Esophagus (tissue), 2 donors: ENCODE measurements at regions not wholly inside any gene's neighbourhood (a gene's known extent, or its start where the extent isn't known, plus 50 kb on each side); places are given as distances from the start of the nearest gene placed in this dataset.

Experiments used
- H3K27ac ChIP-seq, 2 donors: one replicate each; pipeline ENCODE4 v1.5.1; 2013; ENCODE audit warnings: low read depth in 2 of 2, mild to moderate bottlenecking in 2 of 2, inconsistent platforms in 1 of 2, low read length in 1 of 2, moderate library complexity in 1 of 2
- H3K27me3 ChIP-seq, 2 donors: one replicate each; pipeline ENCODE4 v1.6.1; 2013; ENCODE audit warnings: low read length in 2 of 2, control low read depth in 1 of 2, mild to moderate bottlenecking in 1 of 2; ENCODE audit not compliant: insufficient read depth in 2 of 2, control insufficient read depth in 1 of 2
- H3K36me3 ChIP-seq, 2 donors: one replicate each; pipeline ENCODE4 v1.6.1; 2013; ENCODE audit warnings: low read length in 1 of 2; ENCODE audit not compliant: control insufficient read depth in 2 of 2, insufficient read depth in 2 of 2
- H3K4me1 ChIP-seq, 2 donors: one replicate each; pipeline ENCODE4 v1.6.1; 2013; ENCODE audit warnings: low read length in 1 of 2; ENCODE audit not compliant: control insufficient read depth in 2 of 2, insufficient read depth in 2 of 2
- H3K4me3 ChIP-seq, 2 donors: one replicate each; pipeline ENCODE4 v1.5.1; 2013; ENCODE audit warnings: low read length in 2 of 2, mild to moderate bottlenecking in 2 of 2, low read depth in 1 of 2, moderate library complexity in 1 of 2
- H3K9me3 ChIP-seq, 2 donors: one replicate each; pipeline ENCODE4 v1.6.1; 2013; ENCODE audit warnings: mild to moderate bottlenecking in 2 of 2, low read depth in 1 of 2, low read length in 1 of 2, moderate library complexity in 1 of 2; ENCODE audit not compliant: control insufficient read depth in 2 of 2, insufficient read depth in 1 of 2
- WGBS, 2 donors: extraction: QIAGEN DNeasy Blood & Tissue Kit; methylation state at CpG; one replicate each; pipeline ENCODE4 v1.1.7; 2013; 5-methylcytosine and 5-hydroxymethylcytosine counted together
- donor health status: healthy with polysubstance abuse.
- donor health status: Bipolar disorder and iron deficiency.

GRCh38 chr2:239463541-239464165 is 62.8 kb upstream of the HDAC4 start:
- Histone ChIP-seq H3K9me3 (no peaks in the 10 kb centered on the region), H3K27me3 (no peaks in the 10 kb centered on the region)
- WGBS, 2 donors = 29 to 47% methylated on average over 15 to 16 of the region's 16 CpGs

GRCh38 chr2:239462671-239463506 is 62.1 kb upstream of the HDAC4 start:
- H3K9me3 ChIP-seq = no peaks in the 10 kb centered on the region
- H3K4me1 ChIP-seq = peaks cover 9 to 34% of the 10 kb centered on the region in 2 donors
- 73% methylated on average over 19 of the region's 19 CpGs for WGBS, 2 donors
- no peaks in the 10 kb centered on the region for H3K27me3 ChIP-seq
- H3K36me3 ChIP-seq = no peaks in the 10 kb centered on the region
- H3K27ac ChIP-seq = no peak overlapping the region
- H3K4me3 ChIP-seq = no peak overlapping the region

More at GRCh38 chr2:239463541-239464165, 62.8 kb upstream of the HDAC4 start:
- Histone ChIP-seq H3K4me3 (no peak overlapping the region), H3K36me3 (no peaks in the 10 kb centered on the region), H3K27ac (no peak overlapping the region), H3K4me1 (peaks cover 9 to 34% of the 10 kb centered on the region in 2 donors)

GRCh38 chr2:239462191-239462515 is 61.3 kb upstream of the HDAC4 start:
- 88 to 92% methylated on average over 7 of the region's 7 CpGs for WGBS, 2 donors
- no peak overlapping the region for H3K27ac ChIP-seq
- H3K36me3 ChIP-seq = no peaks in the 10 kb centered on the region
- peaks cover 9 to 31% of the 10 kb centered on the region in 2 donors for H3K4me1 ChIP-seq
- no peaks in the 10 kb centered on the region for H3K9me3 ChIP-seq
- no peaks in the 10 kb centered on the region for H3K27me3 ChIP-seq
- no peak overlapping the region for H3K4me3 ChIP-seq

GRCh38 chr2:239461291-239462190 is 60.7 kb upstream of the HDAC4 start:
- H3K9me3 ChIP-seq = no peaks in the 10 kb centered on the region
- H3K27ac ChIP-seq = no peak overlapping the region
- H3K4me3 ChIP-seq = no peak overlapping the region
- peaks cover 9 to 31% of the 10 kb centered on the region in 2 donors for H3K4me1 ChIP-seq
- no peaks in the 10 kb centered on the region for H3K27me3 ChIP-seq
- H3K36me3 ChIP-seq = no peaks in the 10 kb centered on the region
- 86 to 91% methylated on average over 19 of the region's 19 CpGs for WGBS, 2 donors

GRCh38 chr2:239460780-239461179 is 60.0 kb upstream of the HDAC4 start:
- Histone ChIP-seq H3K27ac (no peak overlapping the region), H3K4me3 (no peak overlapping the region), H3K36me3 (no peaks in the 10 kb centered on the region), H3K4me1 (peaks cover 9 to 25% of the 10 kb centered on the region in 2 donors), H3K9me3 (no peaks in the 10 kb centered on the region), H3K27me3 (no peaks in the 10 kb centered on the region)
- WGBS, 2 donors = 71 to 77% methylated on average over 5 of the region's 5 CpGs

- peaks cover 8 to 18% of the 10 kb centered on the region in 2 donors for H3K4me1 ChIP-seq
- no peaks in the 10 kb centered on the region for H3K36me3 ChIP-seq
- H3K27ac ChIP-seq = no peak overlapping the region
- WGBS, 2 donors = 88 to 90% methylated on average over 10 of the region's 10 CpGs
- no peak overlapping the region for H3K4me3 ChIP-seq
- no peaks in the 10 kb centered on the region for H3K9me3 ChIP-seq
- H3K27me3 ChIP-seq = no peaks in the 10 kb centered on the region
These were observed 58.8 kb upstream of the HDAC4 start for GRCh38 chr2:239459606-239460005.

- no peaks in the 10 kb centered on the region for H3K9me3 ChIP-seq
- WGBS, 2 donors = 94 to 95% methylated on average over 6 of the region's 6 CpGs
These were observed 58.2 kb upstream of the HDAC4 start for GRCh38 chr2:239459056-239459455.

GRCh38 chr2:239457586-239458445 is 57.0 kb upstream of the HDAC4 start:
- Histone ChIP-seq H3K36me3 (no peaks in the 10 kb centered on the region), H3K4me1 (peaks cover 1 to 3% of the 10 kb centered on the region in 2 donors), H3K9me3 (no peaks in the 10 kb centered on the region), H3K4me3 (no peak overlapping the region), H3K27me3 (no peaks in the 10 kb centered on the region), H3K27ac (no peak overlapping the region)
- WGBS, 2 donors = 89 to 92% methylated on average over 17 of the region's 17 CpGs

More at GRCh38 chr2:239459056-239459455, 58.2 kb upstream of the HDAC4 start:
- Histone ChIP-seq H3K27me3 (no peaks in the 10 kb centered on the region), H3K4me3 (no peak overlapping the region), H3K27ac (no peak overlapping the region), H3K36me3 (no peaks in the 10 kb centered on the region), H3K4me1 (peaks cover 3 to 12% of the 10 kb centered on the region in 2 donors)

GRCh38 chr2:239456940-239457339 is 56.1 kb upstream of the HDAC4 start:
- WGBS, 2 donors = 80 to 88% methylated on average over 5 of the region's 5 CpGs

More at GRCh38 chr2:239456940-239457339, 56.1 kb upstream of the HDAC4 start:
- no peaks in the 10 kb centered on the region for H3K9me3 ChIP-seq
- H3K36me3 ChIP-seq = no peaks in the 10 kb centered on the region
- peaks cover 0 to 3% of the 10 kb centered on the region in 2 donors for H3K4me1 ChIP-seq
- H3K4me3 ChIP-seq = no peak overlapping the region
- no peak overlapping the region for H3K27ac ChIP-seq
- no peaks in the 10 kb centered on the region for H3K27me3 ChIP-seq
